HG02981 (cell line): ENCODE measurements at regions not wholly inside any gene's neighbourhood (a gene's known extent, or its start where the extent isn't known, plus 50 kb on each side); places are given as distances from the start of the nearest gene placed in this dataset.
"Not testable (repeated sequence)": the region's sequence is repeated elsewhere in the genome, so short reads cannot be mapped to it uniquely, and the experiment has no call there.

Experiments
- ATAC-seq: cut with Tn5 transposase; IDR thresholded peaks from one replicate; pipeline ENCODE4 v1.9.1; 2021; ENCODE audit warnings: mild to moderate bottlenecking, moderate library complexity; ENCODE audit not compliant: unreplicated experiment

GRCh38 chr6:19712012-19712688, 125.0 kb upstream of the ID4 start:
- ATAC-seq = no peak

- no peak for ATAC-seq
Observed at GRCh38 chr6:19712998-19713397, 124.2 kb upstream of the ID4 start.

- ATAC-seq = no peak
Observed at GRCh38 chr6:19713411-19713810, 123.8 kb upstream of the ID4 start.

- no peak for ATAC-seq
Observed at GRCh38 chr6:19713984-19714383, 123.2 kb upstream of the ID4 start.

GRCh38 chr6:19714434-19715166, 122.6 kb upstream of the ID4 start:
- ATAC-seq = no peak

- ATAC-seq = no peak
Observed at GRCh38 chr6:19715167-19715551, 122.0 kb upstream of the ID4 start.

- ATAC-seq = no peak
Observed at GRCh38 chr6:19719691-19720128, 117.5 kb upstream of the ID4 start.

GRCh38 chr6:19721766-19722377, 115.3 kb upstream of the ID4 start:
- no peak for ATAC-seq

GRCh38 chr6:19722999-19723398, 114.2 kb upstream of the ID4 start:
- no peak for ATAC-seq

- no peak for ATAC-seq
Observed at GRCh38 chr6:19723545-19723944, 113.6 kb upstream of the ID4 start.

GRCh38 chr6:19725436-19725835, 111.7 kb upstream of the ID4 start:
- not testable (repeated sequence) for ATAC-seq

GRCh38 chr6:19731282-19731681, 105.9 kb upstream of the ID4 start:
- ATAC-seq = no peak

- ATAC-seq = no peak
Observed at GRCh38 chr6:19734061-19734460, 103.1 kb upstream of the ID4 start.

GRCh38 chr6:19734519-19734918, 102.7 kb upstream of the ID4 start:
- no peak for ATAC-seq

- no peak for ATAC-seq
Observed at GRCh38 chr6:19736066-19736465, 101.1 kb upstream of the ID4 start.

- ATAC-seq = no peak
Observed at GRCh38 chr6:19738010-19738409, 99.2 kb upstream of the ID4 start.

- ATAC-seq = no peak
Observed at GRCh38 chr6:19749722-19750121, 87.4 kb upstream of the ID4 start.

- no peak for ATAC-seq
Observed at GRCh38 chr6:19752746-19753145, 84.4 kb upstream of the ID4 start.

GRCh38 chr6:19753826-19754225, 83.3 kb upstream of the ID4 start:
- ATAC-seq = no peak

GRCh38 chr6:19754686-19755085, 82.5 kb upstream of the ID4 start:
- ATAC-seq = no peak

GRCh38 chr6:19755181-19755580, 82.0 kb upstream of the ID4 start:
- ATAC-seq = no peak

- ATAC-seq = no peak
Observed at GRCh38 chr6:19757036-19757435, 80.1 kb upstream of the ID4 start.
